ENCODE measurements at regions not wholly inside any gene's neighbourhood (a gene's known extent, or its start where the extent isn't known, plus 50 kb on each side); places are given as distances from the start of the nearest gene placed in this dataset.

DNA sequence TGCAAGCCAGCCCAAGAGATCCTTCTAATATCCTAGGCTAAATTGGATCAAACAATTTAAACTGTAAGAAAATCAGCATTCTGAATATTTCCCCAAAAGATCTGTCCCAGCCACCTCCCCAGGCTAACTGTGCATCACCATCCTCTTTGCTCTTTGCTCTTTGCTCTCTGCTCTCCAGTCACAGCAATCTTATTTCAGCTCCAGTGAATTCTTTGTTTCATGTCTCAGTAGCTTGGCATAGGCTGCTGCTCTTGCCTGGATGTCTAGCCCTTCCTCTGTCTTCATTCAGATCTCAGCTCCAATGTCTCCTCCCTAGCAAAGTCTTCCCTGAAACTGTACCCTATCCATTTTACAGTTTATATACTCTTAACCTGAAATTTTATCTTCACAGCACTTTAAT lies 399.8 kb upstream of the USP15 start:
- no peak for DNase-seq

GRCh38 chr12:61862986-61863385 lies 397.2 kb upstream of the USP15 start:
- no peak for DNase-seq

DNA sequence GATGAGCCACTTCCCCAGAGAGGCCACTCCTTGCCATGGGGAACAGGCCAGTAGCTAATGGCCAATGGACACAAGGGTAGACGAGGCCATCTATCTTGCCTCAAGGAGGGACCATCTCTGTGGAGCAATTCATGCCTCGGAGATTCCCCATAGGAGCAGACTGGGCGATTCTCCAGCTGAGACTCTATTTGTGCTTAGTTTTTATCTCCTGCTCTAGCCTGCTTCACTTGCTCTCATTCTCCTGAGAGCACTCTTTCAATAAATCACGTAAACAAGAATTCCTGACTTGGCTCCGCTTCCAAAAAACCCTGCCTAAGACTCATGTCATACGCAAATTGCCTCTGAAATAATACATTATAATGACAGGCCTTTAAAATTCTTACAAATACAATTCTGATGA lies 396.4 kb upstream of the USP15 start:
- no peak for DNase-seq

- no peak for DNase-seq
Measured at GRCh38 chr12:61869796-61870195, 390.4 kb upstream of the USP15 start.

DNA sequence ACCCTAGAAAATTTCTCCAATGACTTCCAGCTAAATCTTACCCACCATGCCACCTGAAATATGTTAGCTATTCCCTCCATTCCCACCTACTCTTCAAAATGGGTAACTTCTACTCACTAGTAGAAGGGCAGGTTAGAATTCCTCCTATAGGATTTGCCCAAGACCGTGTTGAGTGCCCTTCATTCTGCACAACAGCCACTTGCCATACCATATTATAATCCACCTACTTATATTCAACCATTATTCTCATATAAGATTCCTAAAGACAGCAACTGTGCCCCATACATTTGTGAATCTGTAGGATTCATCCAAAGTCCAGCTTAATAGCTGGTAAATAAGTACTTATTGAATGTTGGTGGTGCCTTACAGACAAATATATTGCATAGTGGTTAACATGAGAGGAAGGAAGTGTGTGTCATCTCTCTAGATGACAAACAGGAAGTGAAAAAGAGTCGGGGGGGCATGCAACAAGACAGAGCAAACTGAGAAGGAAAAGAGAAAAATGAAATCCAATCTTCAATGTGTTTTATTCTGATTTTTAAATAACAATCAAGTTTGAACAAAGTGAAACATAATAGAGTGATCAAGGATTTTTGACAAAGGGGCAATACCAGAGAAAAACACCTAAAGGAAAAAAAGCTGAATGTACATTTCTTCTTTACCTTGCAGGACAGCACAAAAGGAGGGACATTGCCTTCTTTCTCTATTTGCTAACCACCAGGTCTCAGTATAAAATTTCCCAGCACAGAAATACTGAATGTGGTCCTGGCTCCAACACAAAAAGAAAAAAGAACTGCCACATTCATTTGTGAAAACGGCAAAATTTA lies 389.3 kb upstream of the USP15 start:
- peak; percentile 31 for DNase-seq

- no peak for DNase-seq
Measured at GRCh38 chr12:61871485-61871810, 388.8 kb upstream of the USP15 start.

GRCh38 chr12:61879229-61879628 lies 381.0 kb upstream of the USP15 start:
- DNase-seq = no peak

DNA sequence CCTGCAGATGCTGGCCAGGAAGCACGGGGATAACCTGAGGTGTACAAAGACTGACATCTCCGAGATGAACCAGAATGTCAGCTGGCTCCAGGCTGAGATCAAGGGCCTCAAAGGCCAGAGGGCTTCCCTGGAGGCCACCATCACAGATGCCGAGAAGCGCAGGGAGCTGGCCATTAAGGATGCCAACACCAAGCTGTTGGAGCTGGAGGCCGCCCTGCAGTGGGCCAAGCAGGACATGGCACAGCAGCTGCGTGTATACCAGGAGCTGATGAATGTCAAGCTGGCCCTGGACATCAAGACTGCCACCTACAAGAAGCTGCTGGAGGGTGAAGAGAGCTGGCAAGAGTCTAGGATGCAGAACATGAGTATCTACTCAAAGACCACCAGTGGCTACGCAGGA lies 380.0 kb upstream of the USP15 start:
- DNase-seq = no peak

DNA sequence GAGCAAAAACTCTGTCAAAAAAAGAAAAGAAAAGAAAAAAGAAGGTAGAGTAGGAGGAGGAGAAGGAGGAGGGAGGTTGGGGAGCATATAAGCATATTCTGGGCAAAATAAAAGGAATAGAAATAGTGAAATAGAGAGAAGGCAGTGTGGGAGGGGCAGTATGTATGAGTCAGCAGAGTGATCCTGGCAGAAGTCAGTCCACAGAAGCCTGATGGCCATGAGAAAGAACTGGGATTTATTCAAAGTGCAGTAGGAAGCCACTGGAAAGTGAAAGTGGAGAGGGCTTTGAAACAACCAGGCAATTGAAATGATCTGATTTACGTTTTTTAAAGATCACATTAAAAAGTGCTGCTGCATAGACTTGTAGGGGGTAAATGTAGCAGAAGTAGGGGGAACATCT lies 368.6 kb upstream of the USP15 start:
- no peak for DNase-seq

GRCh38 chr12:61894168-61894567 lies 366.0 kb upstream of the USP15 start:
- DNase-seq = no peak

DNA sequence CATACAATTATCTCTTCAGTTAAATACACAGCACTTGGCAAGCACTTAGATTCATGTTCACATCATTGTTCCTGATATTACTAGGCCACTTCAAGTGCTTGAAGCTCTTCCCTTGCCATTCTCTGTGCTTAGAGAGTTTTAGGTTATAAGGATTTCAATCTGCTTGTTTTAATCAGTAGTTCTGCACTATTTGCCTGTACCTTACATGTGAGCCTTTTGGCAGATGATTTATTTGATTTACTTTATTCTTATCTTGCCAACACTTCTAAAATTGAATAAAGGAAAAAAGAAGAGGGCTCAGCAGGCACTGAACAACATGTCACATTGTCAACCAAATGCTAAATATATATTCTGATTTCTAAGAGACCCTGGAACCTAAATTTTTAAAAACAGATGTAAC lies 363.8 kb upstream of the USP15 start:
- no peak for DNase-seq

DNA sequence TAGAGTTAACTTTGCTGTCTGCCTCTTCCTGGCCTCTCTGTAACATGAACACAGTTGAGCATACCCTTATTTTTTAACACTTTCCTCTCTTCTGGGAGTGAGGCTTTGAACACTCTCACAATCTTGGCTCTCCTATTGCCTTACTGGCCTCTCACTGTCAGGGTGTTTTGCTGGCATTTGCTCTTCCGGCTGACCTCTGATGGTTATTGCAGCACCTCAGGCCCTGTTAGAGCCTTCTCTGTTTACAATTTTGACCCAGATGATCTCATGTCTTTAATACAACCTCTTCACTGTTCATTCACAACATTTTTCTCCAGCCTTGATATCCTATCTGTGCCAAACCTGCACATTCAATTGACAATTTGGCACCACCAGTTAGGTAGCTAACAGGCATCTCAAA lies 357.8 kb upstream of the USP15 start:
- no peak for DNase-seq

DNA sequence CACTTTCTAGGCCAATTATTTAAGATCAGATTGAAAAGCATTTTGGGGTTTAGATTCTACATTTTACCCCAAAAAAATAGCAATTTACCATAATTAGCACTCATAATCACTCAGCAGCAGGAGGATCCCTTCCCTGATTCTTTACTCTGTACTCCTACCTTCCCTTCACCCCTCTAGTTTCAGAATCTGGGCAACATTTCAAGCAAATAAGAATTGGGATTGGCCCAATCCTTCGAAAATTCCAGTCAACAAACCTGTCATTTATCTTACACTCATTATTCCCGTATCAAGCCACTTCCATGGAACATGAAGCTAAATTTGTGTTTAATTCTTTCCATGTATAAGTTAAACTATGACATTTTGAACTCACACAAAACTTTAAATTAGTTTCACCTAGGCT lies 349.1 kb upstream of the USP15 start:
- no peak for DNase-seq

DNA sequence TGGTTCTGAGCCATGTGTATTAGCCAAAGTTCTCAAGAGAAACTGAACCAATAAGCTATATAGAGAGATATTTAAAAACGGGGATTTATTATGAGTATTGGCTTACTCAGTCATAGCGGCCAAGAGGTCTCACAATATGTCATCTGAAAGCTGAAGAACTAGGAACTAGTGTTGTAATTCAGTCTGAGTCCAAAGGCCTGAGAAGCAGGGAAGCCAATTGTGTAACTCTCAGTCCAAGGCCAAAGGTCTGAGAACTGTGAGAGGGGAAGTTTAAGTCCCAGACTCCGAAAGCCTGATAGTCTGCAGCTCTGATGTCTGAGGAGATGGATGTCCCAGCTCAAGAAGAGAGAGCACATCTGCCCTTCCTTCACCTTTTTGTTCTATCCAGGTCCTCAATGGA lies 344.8 kb upstream of the USP15 start:
- no peak for DNase-seq

DNA sequence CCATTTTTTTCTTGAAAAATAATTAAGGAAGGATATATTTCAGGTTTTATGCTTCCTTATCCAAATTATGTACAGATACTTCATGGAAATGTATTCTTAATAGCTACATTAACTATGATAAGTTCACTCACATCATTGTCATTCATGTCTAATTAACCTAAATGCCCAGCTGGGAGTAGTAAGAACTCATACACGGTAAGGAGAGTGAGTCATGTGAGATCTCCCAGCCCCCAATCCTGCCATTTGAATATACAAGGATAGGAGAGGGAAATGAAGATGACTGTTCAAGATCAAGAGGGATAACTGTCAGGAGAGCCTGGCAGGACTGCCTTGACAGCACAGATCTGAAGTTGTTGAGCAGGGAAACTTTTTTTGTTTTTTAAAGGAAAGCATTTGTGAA lies 343.4 kb upstream of the USP15 start:
- DNase-seq = no peak

- DNase-seq = no peak
Measured at GRCh38 chr12:61919686-61920085, 340.5 kb upstream of the USP15 start.

GRCh38 chr12:61920230-61920629 lies 340.0 kb upstream of the USP15 start:
- DNase-seq = no peak

DNA sequence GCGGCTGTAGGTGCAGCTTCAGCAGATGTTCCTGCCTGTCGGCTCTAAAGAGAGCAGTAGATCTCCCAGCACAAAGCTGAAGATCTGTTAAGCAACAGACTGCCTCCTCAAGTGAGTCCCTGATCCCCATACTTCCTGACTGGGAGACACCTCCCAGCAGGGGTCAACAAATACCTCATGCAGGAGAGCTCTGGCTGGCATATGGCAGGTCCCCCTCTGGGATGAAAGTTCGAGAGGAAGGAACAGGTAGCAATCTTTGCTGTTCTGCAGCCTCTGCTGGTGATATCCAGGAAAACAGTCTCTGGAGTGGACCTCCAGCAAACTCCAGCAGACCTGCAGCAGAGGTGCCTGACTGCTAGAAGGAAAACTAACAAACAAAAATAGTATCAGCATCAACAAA lies 337.1 kb upstream of the USP15 start:
- no peak for DNase-seq

- DNase-seq = no peak
Measured at GRCh38 chr12:61934564-61934963, 325.6 kb upstream of the USP15 start.

GRCh38 chr12:61939977-61940376 lies 320.2 kb upstream of the USP15 start:
- no peak for DNase-seq

GRCh38 chr12:61956545-61956944 lies 303.7 kb upstream of the USP15 start:
- no peak for DNase-seq

DNA sequence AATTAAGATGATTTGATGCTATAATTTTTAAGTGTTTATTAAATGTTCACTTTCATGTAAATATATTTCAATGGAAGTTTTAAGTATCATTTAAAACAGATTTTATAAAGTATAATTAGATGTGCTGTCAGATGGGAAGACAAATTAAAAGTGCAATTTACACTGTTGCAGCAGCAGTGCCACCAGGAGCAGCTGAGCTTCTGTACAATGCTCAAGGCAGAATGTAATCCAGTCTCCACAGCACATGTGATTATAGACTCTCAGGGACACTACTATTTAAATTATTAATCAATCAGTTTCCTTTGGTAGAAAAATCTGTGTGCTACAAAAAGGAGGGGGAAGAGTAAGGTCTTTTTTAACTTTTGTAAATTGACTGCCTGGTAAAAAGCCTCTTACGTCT lies 285.7 kb upstream of the USP15 start:
- no peak for DNase-seq

- DNase-seq = no peak
Measured at GRCh38 chr12:61985830-61986229, 274.4 kb upstream of the USP15 start.

DNA sequence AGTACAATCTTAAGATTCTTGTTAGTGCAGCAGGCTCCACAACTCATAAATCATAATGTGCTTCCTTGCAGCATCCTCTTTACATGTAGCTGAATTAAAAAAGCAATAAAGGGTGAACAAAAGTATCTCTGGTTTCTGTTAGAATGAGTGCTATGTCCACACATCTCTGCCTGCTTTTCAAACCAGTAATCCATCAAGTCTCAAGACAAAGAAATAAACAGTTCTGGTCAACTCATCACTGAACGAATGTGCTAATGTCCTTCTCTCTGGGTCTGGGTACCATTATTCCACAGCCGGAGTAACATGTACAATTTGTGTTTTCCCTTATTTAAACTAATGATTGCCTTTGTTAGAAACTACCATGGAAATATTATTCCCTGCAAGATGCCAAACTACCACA lies 273.0 kb upstream of the USP15 start:
- no peak for DNase-seq

GRCh38 chr12:61991661-61992060 lies 268.5 kb upstream of the USP15 start:
- no peak for DNase-seq

Data from CD4-positive, alpha-beta T cell treated with Interleukin-21 for 1 hour (primary cell).